Retinal pigment epithelial cell (primary cell): ENCODE measurements at regions not wholly inside any gene's neighbourhood (a gene's known extent, or its start where the extent isn't known, plus 50 kb on each side); places are given as distances from the start of the nearest gene placed in this dataset.

ENCODE experiments used
- DNase-seq: peaks from one replicate; pipeline ENCODE4 v3.0.0-alpha.2; 2010; ENCODE audit warnings: low read depth
- H3K4me3 ChIP-seq: 2 replicates; pipeline ENCODE4 v1.5.1; 2011; ENCODE audit warnings: mild to moderate bottlenecking, low read length, control low read depth, moderate library complexity
- CTCF ChIP-seq: conservative IDR thresholded peaks from 2 replicates; pipeline ENCODE4 v1.5.1; 2011; ENCODE audit warnings: low read depth, low read length, control low read depth, inconsistent platforms

GRCh38 chr18:25876330-25876948 is 214.0 kb downstream of the SS18 start:
- TF ChIP-seq CTCF = no peak
- no peak overlapping the region for H3K4me3 ChIP-seq
- no peak for DNase-seq

DNA sequence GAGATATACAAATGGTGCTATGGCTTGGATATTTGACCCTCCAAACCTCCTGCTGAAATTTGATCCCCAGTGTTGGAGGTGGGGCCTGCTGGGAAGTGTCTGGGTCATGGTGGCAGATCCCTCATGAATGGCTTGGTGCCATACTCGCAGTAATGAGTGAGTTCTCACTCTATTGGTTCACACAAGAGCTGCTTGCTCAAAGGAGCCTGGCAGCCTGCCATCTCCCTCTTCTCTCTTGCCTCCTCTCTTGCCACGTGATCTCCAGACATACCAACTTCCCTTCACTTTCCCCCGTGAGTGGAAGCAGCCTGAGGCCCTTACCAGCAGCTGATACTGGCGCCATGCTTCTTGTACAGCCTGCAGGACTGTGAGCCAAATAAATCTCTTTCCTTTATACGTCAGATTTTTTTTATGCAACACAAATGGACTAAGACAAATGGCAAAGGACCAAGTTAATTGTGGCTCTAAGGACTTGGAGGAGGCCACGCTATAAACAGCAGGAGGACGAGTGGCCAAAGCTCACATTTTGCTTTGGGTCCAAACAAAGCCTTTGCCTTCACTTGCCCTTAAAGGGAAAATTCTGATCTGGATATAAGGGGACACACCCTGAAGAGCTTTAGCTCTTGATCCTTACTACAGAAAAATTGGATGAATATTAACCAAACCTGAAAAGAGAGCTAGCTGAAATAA is 214.7 kb downstream of the SS18 start:
- TF ChIP-seq CTCF = no peak
- DNase-seq = no peak

DNA sequence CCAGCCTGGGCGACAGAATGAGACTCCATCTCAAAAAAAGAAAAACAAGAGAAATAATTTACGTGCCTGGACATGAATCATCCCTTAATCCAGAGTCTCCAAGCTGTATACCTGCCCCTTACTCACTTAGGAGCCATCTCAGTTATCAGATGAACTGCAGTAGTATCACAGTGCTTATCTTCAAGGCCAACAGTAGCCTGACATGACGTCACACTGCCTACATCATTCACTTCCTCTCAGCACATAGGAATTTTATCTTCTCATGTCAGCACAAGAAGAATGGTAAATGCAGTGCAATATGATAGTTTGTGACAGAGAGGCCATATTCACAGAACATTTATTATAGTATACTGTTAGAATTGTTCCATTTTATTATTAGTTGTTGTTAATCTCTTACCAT is 216.6 kb downstream of the SS18 start:
- TF ChIP-seq CTCF = no peak
- no peak for DNase-seq
- no peak overlapping the region for H3K4me3 ChIP-seq

More for the DNA sequence above, 214.7 kb downstream of the SS18 start:
- H3K4me3 ChIP-seq = no peak overlapping the region

- no peak for TF ChIP-seq CTCF
- DNase-seq = no peak
- no peak overlapping the region for H3K4me3 ChIP-seq
Measured at GRCh38 chr18:25866331-25866730, 224.1 kb downstream of the SS18 start.

- no peak for DNase-seq
- TF ChIP-seq CTCF = no peak
- H3K4me3 ChIP-seq = no peak overlapping the region
Measured at GRCh38 chr18:25862881-25863600, 227.4 kb downstream of the SS18 start.

DNA sequence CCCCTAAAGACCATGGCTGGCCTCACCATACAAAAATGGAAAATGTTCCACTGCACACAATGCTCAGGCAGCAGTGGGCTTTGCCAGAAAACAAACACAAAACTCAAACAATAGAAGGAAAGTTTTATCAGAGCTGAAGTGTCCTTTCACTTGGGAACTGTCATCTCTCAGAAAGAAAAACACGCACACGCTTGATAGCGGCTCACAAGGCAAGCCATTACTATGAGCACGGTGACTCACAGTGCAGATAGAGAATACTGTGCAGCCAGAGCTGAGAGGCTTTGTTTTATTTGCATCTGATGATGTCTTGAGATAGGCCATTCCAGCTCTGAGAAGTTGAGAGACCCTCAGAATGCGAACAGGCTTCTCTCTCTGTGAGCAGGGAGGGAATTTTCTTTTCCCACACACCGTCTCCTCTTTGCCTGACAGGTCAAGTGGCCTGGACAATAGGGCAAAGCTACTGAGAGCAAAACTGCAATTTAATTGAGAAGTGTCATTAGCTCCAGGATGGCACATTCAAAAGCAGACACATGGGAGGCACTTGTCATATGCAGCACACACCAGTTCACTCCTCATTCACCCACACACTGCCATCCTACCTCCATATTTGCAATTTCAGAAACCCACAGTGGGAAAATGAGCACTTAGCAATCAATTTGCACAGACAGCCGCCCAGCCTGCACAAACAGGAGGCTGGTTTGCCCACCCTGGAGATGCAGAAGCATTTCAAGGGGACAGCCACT is 236.6 kb downstream of the SS18 start:
- H3K4me3 ChIP-seq = no peak overlapping the region
- no peak for TF ChIP-seq CTCF
- no peak for DNase-seq
